Neutrophil (primary cell): ENCODE measurements at regions not wholly inside any gene's neighbourhood (a gene's known extent, or its start where the extent isn't known, plus 50 kb on each side); places are given as distances from the start of the nearest gene placed in this dataset.

ENCODE experiments used
- H3K27ac ChIP-seq: fragments of 200-600 bp; sonication (generic); 2 replicates; pipeline ENCODE4 v1.5.1; 2016; ENCODE audit warnings: mild to moderate bottlenecking, moderate library complexity
- H3K27me3 ChIP-seq: fragments of 200-600 bp; sonication (generic); 2 replicates; pipeline ENCODE4 v1.6.0; 2016; ENCODE audit warnings: mild to moderate bottlenecking
- H3K36me3 ChIP-seq: fragments of 200-600 bp; sonication (generic); 2 replicates; pipeline ENCODE4 v1.5.1; 2017
- H3K4me1 ChIP-seq, 2 experiments: fragments of 200-600 bp in 1 of 2; sonication (generic) in 1 of 2; 1 replicate in 1 of 2; 2 replicates in 1 of 2; pipeline versions ENCODE4 v1.5.1 to v1.6.1; 2013 to 2016; ENCODE audit warnings: low read depth in 1 of 2, low read length in 1 of 2, mild to moderate bottlenecking in 1 of 2, moderate library complexity in 1 of 2; ENCODE audit not compliant: control insufficient read depth in 1 of 2, insufficient read depth in 1 of 2
- H3K4me3 ChIP-seq, 2 experiments: fragments of 200-600 bp in 1 of 2; sonication (generic) in 1 of 2; 1 replicate in 1 of 2; 2 replicates in 1 of 2; pipeline ENCODE4 v1.5.1; 2013 to 2016; ENCODE audit warnings: low read depth in 1 of 2, low read length in 1 of 2, mild to moderate bottlenecking in 1 of 2, moderate library complexity in 1 of 2
- H3K9me3 ChIP-seq: fragments of 200-600 bp; sonication (generic); 2 replicates; pipeline ENCODE4 v1.5.1; 2016
- CTCF ChIP-seq: fragments of 200-600 bp; sonication (generic); IDR thresholded peaks from 2 replicates; pipeline ENCODE4 v1.5.1; 2016; ENCODE audit warnings: antibody characterized with exemption

GRCh38 chr5:4643960-4644359 lies 496.2 kb upstream of the ADAMTS16 start:
- H3K27ac ChIP-seq: no peak overlapping the region
- no peak for TF ChIP-seq CTCF
- H3K36me3 ChIP-seq: no peaks in the 10 kb centered on the region
- no peaks in the 10 kb centered on the region for H3K9me3 ChIP-seq
- H3K4me1 ChIP-seq: no peaks in the 10 kb centered on the region
- H3K27me3 ChIP-seq: no peaks in the 10 kb centered on the region
- no peak overlapping the region for H3K4me3 ChIP-seq

GRCh38 chr5:4646715-4647375 lies 493.3 kb upstream of the ADAMTS16 start:
- no peak for TF ChIP-seq CTCF
- Histone ChIP-seq H3K9me3 (no peaks in the 10 kb centered on the region), H3K4me3 (no peak overlapping the region), H3K4me1 (no peaks in the 10 kb centered on the region), H3K27ac (no peak overlapping the region), H3K36me3 (no peaks in the 10 kb centered on the region), H3K27me3 (no peaks in the 10 kb centered on the region)

GRCh38 chr5:4647955-4648354 lies 492.2 kb upstream of the ADAMTS16 start:
- no peak overlapping the region for H3K4me3 ChIP-seq
- no peaks in the 10 kb centered on the region for H3K4me1 ChIP-seq
- H3K36me3 ChIP-seq: no peaks in the 10 kb centered on the region
- no peaks in the 10 kb centered on the region for H3K27me3 ChIP-seq
- no peak overlapping the region for H3K27ac ChIP-seq
- TF ChIP-seq CTCF: no peak
- no peaks in the 10 kb centered on the region for H3K9me3 ChIP-seq

GRCh38 chr5:4651806-4652565 lies 488.1 kb upstream of the ADAMTS16 start:
- no peaks in the 10 kb centered on the region for H3K4me1 ChIP-seq
- H3K4me3 ChIP-seq: no peak overlapping the region
- no peaks in the 10 kb centered on the region for H3K27me3 ChIP-seq
- no peak overlapping the region for H3K27ac ChIP-seq
- TF ChIP-seq CTCF: no peak
- no peaks in the 10 kb centered on the region for H3K9me3 ChIP-seq
- no peaks in the 10 kb centered on the region for H3K36me3 ChIP-seq

- H3K4me3 ChIP-seq: no peak overlapping the region
- no peak for TF ChIP-seq CTCF
- H3K4me1 ChIP-seq: no peaks in the 10 kb centered on the region
- H3K27ac ChIP-seq: no peak overlapping the region
- H3K9me3 ChIP-seq: no peaks in the 10 kb centered on the region
- H3K36me3 ChIP-seq: no peaks in the 10 kb centered on the region
- H3K27me3 ChIP-seq: no peaks in the 10 kb centered on the region
Observed at GRCh38 chr5:4653475-4653874, 486.7 kb upstream of the ADAMTS16 start.
